PC-3 (cell line): ENCODE measurements at regions not wholly inside any gene's neighbourhood (a gene's known extent, or its start where the extent isn't known, plus 50 kb on each side); places are given as distances from the start of the nearest gene placed in this dataset.

Source experiments
- ATAC-seq: fragments of 200-7000 bp; cut with Tn5 transposase; 2 replicates; pipeline ENCODE4 v1.9.1; 2020; ENCODE audit warnings: mild to moderate bottlenecking, moderate library complexity
- BruUV-seq: library from RNA; stranded (reverse); fragments of 400-500 nt; replicated peaks from 2 replicates; lab custom pipeline; 2021; lab: Mats Ljungman, UMichigan
- CTCF ChIA-PET: fragments of 300-600 bp; sonication (Branson Sonifier 250); formaldehyde crosslinking; loops from one replicate; lab custom pipeline; 2022; ENCODE audit warnings: antibody characterized with exemption; lab: Charles Lee
- POLR2A ChIA-PET: fragments of 300-600 bp; sonication (Branson Sonifier 250); formaldehyde crosslinking; loops from one replicate; lab custom pipeline; 2022; ENCODE audit warnings: antibody characterized with exemption; ENCODE audit not compliant: unreplicated experiment; lab: Charles Lee
- DNase-seq: peaks from one replicate; pipeline ENCODE4 v3.0.0-alpha.2; 2015
- H2AFZ ChIP-seq: fragments of 300-600 bp; sonication (generic); 2 replicates; pipeline ENCODE4 v1.6.0; 2016; ENCODE audit warnings: antibody characterized with exemption, low read length
- H3F3A ChIP-seq: fragments of 300-600 bp; sonication (generic); one replicate; pipeline ENCODE4 v1.6.0; 2017; ENCODE audit warnings: antibody characterized with exemption, low read length, control low read depth, mild to moderate bottlenecking; ENCODE audit not compliant: unreplicated experiment
- H3K27ac ChIP-seq: fragments of 300-600 bp; sonication (generic); 2 replicates; pipeline ENCODE4 v1.5.1; 2016; ENCODE audit warnings: mild to moderate bottlenecking, low read length
- H3K27me3 ChIP-seq: fragments of 300-600 bp; sonication (generic); 2 replicates; pipeline ENCODE4 v1.6.1; 2016; ENCODE audit warnings: low read length, mixed read lengths
- H3K36me3 ChIP-seq: fragments of 300-600 bp; sonication (generic); 2 replicates; pipeline ENCODE4 v1.6.1; 2016; ENCODE audit warnings: low read depth, mixed run types, low read length, mixed read lengths
- H3K4me1 ChIP-seq: fragments of 300-600 bp; sonication (generic); 2 replicates; pipeline ENCODE4 v1.5.1; 2016; ENCODE audit warnings: low read length; ENCODE audit not compliant: insufficient read depth
- H3K4me2 ChIP-seq: fragments of 300-600 bp; sonication (generic); 2 replicates; pipeline ENCODE4 v1.6.0; 2016; ENCODE audit warnings: low read length
- H3K4me3 ChIP-seq: fragments of 300-600 bp; sonication (generic); 2 replicates; pipeline ENCODE4 v1.5.1; 2016; ENCODE audit warnings: mild to moderate bottlenecking, low read length, mixed read lengths
- H3K79me2 ChIP-seq: fragments of 300-600 bp; sonication (generic); 2 replicates; pipeline ENCODE4 v1.6.1; 2017; ENCODE audit warnings: low read length, mixed read lengths
- H3K9ac ChIP-seq: fragments of 300-600 bp; sonication (generic); 2 replicates; pipeline ENCODE4 v1.6.0; 2016; ENCODE audit warnings: mild to moderate bottlenecking, low read length
- H3K9me2 ChIP-seq: fragments of 300-600 bp; sonication (generic); replicated peaks from 2 replicates; pipeline ENCODE4 v1.6.1; 2016; ENCODE audit warnings: mixed run types, low read length, mixed read lengths
- H3K9me3 ChIP-seq: fragments of 300-600 bp; sonication (generic); 2 replicates; pipeline ENCODE4 v1.6.1; 2016; ENCODE audit warnings: low read length, mixed read lengths
- H4K20me1 ChIP-seq: fragments of 300-600 bp; sonication (generic); 2 replicates; pipeline ENCODE4 v1.6.1; 2016; ENCODE audit warnings: low read length, mixed read lengths
- EZH2 ChIP-seq: fragments of 300-600 bp; sonication (generic); IDR thresholded peaks from one replicate; pipeline ENCODE4 v1.6.1; 2017; ENCODE audit warnings: antibody characterized with exemption, mild to moderate bottlenecking, low read length; ENCODE audit not compliant: unreplicated experiment
- EZH2phosphoT487 ChIP-seq: fragments of 300-600 bp; sonication (generic); IDR thresholded peaks from 2 replicates; pipeline ENCODE4 v1.6.1; 2018; ENCODE audit warnings: mild to moderate bottlenecking, antibody characterized with exemption, low read length, borderline replicate concordance
- intact Hi-C: fragments of 100-400 bp; cut with micrococcal nuclease; formaldehyde crosslinking; loops from 2 replicates; pipeline ENCODE4 v1.9.0; 2023
- TF ChIP-seq, protein P1 (sequence below): fragments of 300-600 bp; sonication (generic); conservative IDR thresholded peaks from 2 replicates; pipeline ENCODE4 v1.5.1; 2017; ENCODE audit warnings: antibody characterized with exemption, low read depth, mild to moderate bottlenecking, low read length

DNA sequence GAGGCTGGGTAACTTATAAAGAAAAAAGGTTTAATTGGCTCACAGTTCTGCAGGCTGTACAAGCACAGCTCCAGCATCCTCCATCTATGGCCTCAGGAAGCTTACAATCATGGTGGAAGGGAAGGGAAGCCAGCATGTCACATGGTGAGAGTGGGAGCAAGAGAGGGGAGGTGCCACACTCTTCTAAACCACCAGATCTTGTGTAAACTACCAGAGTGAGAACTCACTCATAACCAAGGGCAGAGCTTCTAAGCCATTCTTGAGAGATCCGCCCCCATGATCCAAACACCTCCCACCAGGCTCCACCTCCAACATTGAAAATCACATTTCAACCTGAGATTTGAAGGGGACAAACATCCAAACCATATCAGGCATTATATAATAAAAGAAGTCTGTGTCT is 121.6 kb upstream of the CDC42EP3 start:
- peaks cover 12% of the 10 kb centered on the region; the same call in 1 of the 2 replicates for H3K9me3 ChIP-seq
- no peak overlapping the region for H3K4me2 ChIP-seq
- no peak overlapping the region for H3K4me3 ChIP-seq
- no peak for DNase-seq
- H3K36me3 ChIP-seq: no peaks in the 10 kb centered on the region
- BruUV-seq: no TSS peak
- ChIA-PET CTCF (no interaction called here), POLR2A (no interaction called here)
- no peaks in the 10 kb centered on the region for H3K4me1 ChIP-seq
- H3K27me3 ChIP-seq: no peaks in the 10 kb centered on the region
- intact Hi-C loops: no loop called here
- H4K20me1 ChIP-seq: no peaks in the 10 kb centered on the region
- H3F3A ChIP-seq: no peaks in the 10 kb centered on the region
- TF ChIP-seq EZH2phosphoT487 (no peak), EZH2 (no peak)
- TF ChIP-seq, protein P1, sequence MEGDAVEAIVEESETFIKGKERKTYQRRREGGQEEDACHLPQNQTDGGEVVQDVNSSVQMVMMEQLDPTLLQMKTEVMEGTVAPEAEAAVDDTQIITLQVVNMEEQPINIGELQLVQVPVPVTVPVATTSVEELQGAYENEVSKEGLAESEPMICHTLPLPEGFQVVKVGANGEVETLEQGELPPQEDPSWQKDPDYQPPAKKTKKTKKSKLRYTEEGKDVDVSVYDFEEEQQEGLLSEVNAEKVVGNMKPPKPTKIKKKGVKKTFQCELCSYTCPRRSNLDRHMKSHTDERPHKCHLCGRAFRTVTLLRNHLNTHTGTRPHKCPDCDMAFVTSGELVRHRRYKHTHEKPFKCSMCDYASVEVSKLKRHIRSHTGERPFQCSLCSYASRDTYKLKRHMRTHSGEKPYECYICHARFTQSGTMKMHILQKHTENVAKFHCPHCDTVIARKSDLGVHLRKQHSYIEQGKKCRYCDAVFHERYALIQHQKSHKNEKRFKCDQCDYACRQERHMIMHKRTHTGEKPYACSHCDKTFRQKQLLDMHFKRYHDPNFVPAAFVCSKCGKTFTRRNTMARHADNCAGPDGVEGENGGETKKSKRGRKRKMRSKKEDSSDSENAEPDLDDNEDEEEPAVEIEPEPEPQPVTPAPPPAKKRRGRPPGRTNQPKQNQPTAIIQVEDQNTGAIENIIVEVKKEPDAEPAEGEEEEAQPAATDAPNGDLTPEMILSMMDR: no peak
- ATAC-seq: no peak
- no peaks in the 10 kb centered on the region for H3K9me2 ChIP-seq
- no peaks in the 10 kb centered on the region for H3K79me2 ChIP-seq
- no peak overlapping the region for H3K9ac ChIP-seq
- no peak overlapping the region for H2AFZ ChIP-seq
- no peak overlapping the region for H3K27ac ChIP-seq

DNA sequence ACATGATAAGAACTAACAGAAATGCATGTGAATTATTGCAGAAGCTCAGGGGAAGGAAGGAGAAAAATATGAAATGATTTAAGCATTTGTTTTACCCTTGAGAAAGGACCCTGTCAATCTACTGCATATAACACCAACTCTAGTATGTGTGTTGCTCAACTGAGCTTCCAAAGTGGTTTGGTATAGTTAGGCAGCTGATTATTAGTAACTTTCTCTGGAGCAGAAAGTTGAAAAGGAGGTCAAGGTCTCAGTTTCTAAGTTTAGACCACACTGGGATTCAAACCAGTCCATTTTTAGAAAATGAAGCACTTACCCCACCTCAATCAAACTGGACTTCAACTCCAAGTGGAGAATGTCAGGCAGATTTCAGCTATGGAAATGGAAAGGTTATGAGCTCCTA is 123.3 kb upstream of the CDC42EP3 start:
- no peaks in the 10 kb centered on the region for H3F3A ChIP-seq
- peaks cover under 1% of the 10 kb centered on the region; the same call in 1 of the 2 replicates for H3K4me1 ChIP-seq
- no peaks in the 10 kb centered on the region for H3K36me3 ChIP-seq
- ChIA-PET POLR2A (no interaction called here), CTCF (interaction anchor here (0.6 kb wide), 1 partner anchor 379 kb away, joined by 5 read pairs; no protein-coding TSS in a partner anchor)
- TF ChIP-seq EZH2 (no peak), EZH2phosphoT487 (no peak)
- TF ChIP-seq, protein P1: no peak
- no peaks in the 10 kb centered on the region for H3K9me3 ChIP-seq
- no peak overlapping the region for H3K4me3 ChIP-seq
- BruUV-seq: no TSS peak
- H3K9me2 ChIP-seq: no peaks in the 10 kb centered on the region
- H3K9ac ChIP-seq: no peak overlapping the region
- intact Hi-C loops: no loop called here
- H3K4me2 ChIP-seq: no peak overlapping the region
- no peak overlapping the region for H3K27ac ChIP-seq
- ATAC-seq (no peak), DNase-seq (no peak)
- H4K20me1 ChIP-seq: no peaks in the 10 kb centered on the region
- no peaks in the 10 kb centered on the region for H3K27me3 ChIP-seq
- H2AFZ ChIP-seq: no peak overlapping the region
- H3K79me2 ChIP-seq: no peaks in the 10 kb centered on the region

GRCh38 chr2:37795456-37795855 is 124.0 kb upstream of the CDC42EP3 start:
- POLR2A ChIA-PET: no interaction called here

More at GRCh38 chr2:37795456-37795855, 124.0 kb upstream of the CDC42EP3 start:
- Histone ChIP-seq H3K27me3 (no peaks in the 10 kb centered on the region), H3K36me3 (no peaks in the 10 kb centered on the region), H3F3A (no peaks in the 10 kb centered on the region), H3K27ac (no peak overlapping the region), H3K9me3 (no peaks in the 10 kb centered on the region), H3K79me2 (no peaks in the 10 kb centered on the region), H3K4me3 (no peak overlapping the region), H3K9me2 (no peaks in the 10 kb centered on the region), H3K4me1 (peaks cover 8% of the 10 kb centered on the region), H3K9ac (no peak overlapping the region), H2AFZ (no peak overlapping the region), H4K20me1 (no peaks in the 10 kb centered on the region), H3K4me2 (no peak overlapping the region)
- intact Hi-C loops: no loop called here
- TF ChIP-seq EZH2phosphoT487: no peak
- no peak for TF ChIP-seq EZH2
- TF ChIP-seq, protein P1: no peak
- no peak for DNase-seq
- no peak for ATAC-seq
- no TSS peak for BruUV-seq
- CTCF ChIA-PET: no interaction called here
